DOHH2 (cell line): ENCODE measurements at regions not wholly inside any gene's neighbourhood (a gene's known extent, or its start where the extent isn't known, plus 50 kb on each side); places are given as distances from the start of the nearest gene placed in this dataset.
"Not testable (repeated sequence)": the region's sequence is repeated elsewhere in the genome, so short reads cannot be mapped to it uniquely, and the experiment has no call there.

Source experiments
- H3F3A ChIP-seq: fragments of 200-600 bp; sonication (generic), shearing (Covaris generic); 2 replicates; pipeline ENCODE4 v1.6.0; 2016; ENCODE audit warnings: antibody characterized with exemption, mild to moderate bottlenecking; ENCODE audit not compliant: control insufficient read depth, insufficient read depth
- H3K27ac ChIP-seq: fragments of 200-600 bp; sonication (generic); 2 replicates; pipeline ENCODE4 v1.5.1; 2014; ENCODE audit warnings: low read depth, mild to moderate bottlenecking, low read length, moderate library complexity
- H3K27me3 ChIP-seq: fragments of 200-600 bp; sonication (generic); 2 replicates; pipeline ENCODE4 v1.6.1; 2014; ENCODE audit warnings: mild to moderate bottlenecking, low read length, mixed read lengths; ENCODE audit not compliant: control insufficient read depth
- H3K36me3 ChIP-seq: fragments of 200-600 bp; sonication (generic); 2 replicates; pipeline ENCODE4 v1.6.1; 2014; ENCODE audit warnings: mild to moderate bottlenecking, low read length, moderate library complexity, mixed read lengths; ENCODE audit not compliant: control insufficient read depth
- H3K4me1 ChIP-seq: fragments of 200-600 bp; sonication (generic); 2 replicates; pipeline ENCODE4 v1.6.1; 2014; ENCODE audit warnings: mild to moderate bottlenecking, low read length, mixed read lengths; ENCODE audit not compliant: control insufficient read depth
- H3K4me2 ChIP-seq: fragments of 200-600 bp; sonication (generic); 2 replicates; pipeline ENCODE4 v1.6.0; 2014; ENCODE audit warnings: mild to moderate bottlenecking, low read length, moderate library complexity
- H3K4me3 ChIP-seq: fragments of 200-600 bp; sonication (generic); 2 replicates; pipeline ENCODE4 v1.5.1; 2014; ENCODE audit warnings: mild to moderate bottlenecking, low read length, mixed read lengths
- H3K79me2 ChIP-seq: fragments of 200-600 bp; sonication (generic); 2 replicates; pipeline ENCODE4 v1.6.1; 2014; ENCODE audit warnings: mild to moderate bottlenecking, low read length, mixed read lengths; ENCODE audit not compliant: control insufficient read depth
- H3K9me2 ChIP-seq: fragments of 200-600 bp; sonication (generic); replicated peaks from 2 replicates; pipeline ENCODE4 v1.6.1; 2014; ENCODE audit warnings: mild to moderate bottlenecking, low read length, mixed read lengths; ENCODE audit not compliant: control insufficient read depth
- H3K9me3 ChIP-seq: fragments of 200-600 bp; sonication (generic); 2 replicates; pipeline ENCODE4 v1.6.1; 2014; ENCODE audit warnings: antibody characterized with exemption, low read length, mixed read lengths; ENCODE audit not compliant: control insufficient read depth, insufficient read depth
- H4K20me1 ChIP-seq: fragments of 200-600 bp; sonication (generic); 2 replicates; pipeline ENCODE4 v1.6.0; 2014; ENCODE audit warnings: low read depth, mild to moderate bottlenecking, antibody characterized with exemption, low read length, moderate library complexity; ENCODE audit not compliant: control insufficient read depth, insufficient read depth
- CTCF ChIP-seq: fragments of 200-600 bp; sonication (generic); IDR thresholded peaks from one replicate; pipeline ENCODE4 v1.5.1; 2014; ENCODE audit warnings: antibody characterized with exemption, mild to moderate bottlenecking, low read depth, low read length; ENCODE audit not compliant: poor library complexity, severe bottlenecking
- EZH2phosphoT487 ChIP-seq: fragments of 200-600 bp; sonication (generic); IDR thresholded peaks from 2 replicates; pipeline ENCODE4 v1.6.1; 2017; ENCODE audit warnings: borderline replicate concordance, mild to moderate bottlenecking, antibody characterized with exemption, low read length, moderate library complexity, mixed read lengths

GRCh38 chr6:66103954-66104353 is 396.9 kb upstream of the EYS start:
- H3K79me2 ChIP-seq = no peaks in the 10 kb centered on the region
- H3K9me2 ChIP-seq = no peaks in the 10 kb centered on the region
- no peak for TF ChIP-seq CTCF
- no peak for TF ChIP-seq EZH2phosphoT487
- no peaks in the 10 kb centered on the region for H3K27me3 ChIP-seq
- H3K4me3 ChIP-seq = no peak overlapping the region
- H3K36me3 ChIP-seq = no peaks in the 10 kb centered on the region
- H4K20me1 ChIP-seq = no peaks in the 10 kb centered on the region
- no peaks in the 10 kb centered on the region for H3K4me1 ChIP-seq
- no peak overlapping the region for H3K27ac ChIP-seq
- H3F3A ChIP-seq = no peaks in the 10 kb centered on the region
- H3K4me2 ChIP-seq = no peak overlapping the region
- H3K9me3 ChIP-seq = no peaks in the 10 kb centered on the region

- TF ChIP-seq EZH2phosphoT487 (no peak), CTCF (no peak)
- Histone ChIP-seq H3K27ac (no peak overlapping the region), H3K9me3 (no peaks in the 10 kb centered on the region), H3K79me2 (no peaks in the 10 kb centered on the region), H3K27me3 (no peaks in the 10 kb centered on the region), H3K4me1 (no peaks in the 10 kb centered on the region), H4K20me1 (no peaks in the 10 kb centered on the region), H3K9me2 (no peaks in the 10 kb centered on the region), H3K36me3 (no peaks in the 10 kb centered on the region), H3F3A (no peaks in the 10 kb centered on the region), H3K4me2 (no peak overlapping the region), H3K4me3 (no peak overlapping the region)
These were observed 396.3 kb upstream of the EYS start for GRCh38 chr6:66103354-66103753.

GRCh38 chr6:66096679-66097078 is 389.7 kb upstream of the EYS start:
- no peaks in the 10 kb centered on the region for H3K36me3 ChIP-seq
- no peak overlapping the region for H3K4me2 ChIP-seq
- no peaks in the 10 kb centered on the region; the same call in 1 of the 2 replicates for H3K9me3 ChIP-seq
- no peaks in the 10 kb centered on the region for H3K79me2 ChIP-seq
- H3K4me3 ChIP-seq = no peak overlapping the region
- H3K4me1 ChIP-seq = no peaks in the 10 kb centered on the region
- H3K27me3 ChIP-seq = no peaks in the 10 kb centered on the region
- no peak overlapping the region for H3K27ac ChIP-seq
- H3F3A ChIP-seq = no peaks in the 10 kb centered on the region
- no peaks in the 10 kb centered on the region for H3K9me2 ChIP-seq
- no peak for TF ChIP-seq CTCF
- H4K20me1 ChIP-seq = no peaks in the 10 kb centered on the region

GRCh38 chr6:66094615-66095014 is 387.6 kb upstream of the EYS start:
- no peaks in the 10 kb centered on the region for H3F3A ChIP-seq
- no peaks in the 10 kb centered on the region for H3K79me2 ChIP-seq
- no peak overlapping the region for H3K4me2 ChIP-seq
- H3K4me1 ChIP-seq = no peaks in the 10 kb centered on the region
- TF ChIP-seq EZH2phosphoT487 = no peak
- H3K9me2 ChIP-seq = no peaks in the 10 kb centered on the region
- no peak overlapping the region for H3K27ac ChIP-seq
- no peaks in the 10 kb centered on the region; the same call in 1 of the 2 replicates for H3K9me3 ChIP-seq
- no peaks in the 10 kb centered on the region for H3K36me3 ChIP-seq
- no peaks in the 10 kb centered on the region for H3K27me3 ChIP-seq
- H3K4me3 ChIP-seq = no peak overlapping the region
- H4K20me1 ChIP-seq = no peaks in the 10 kb centered on the region

GRCh38 chr6:66092306-66092705 is 385.3 kb upstream of the EYS start:
- H3K9me3 ChIP-seq, H3K79me2 ChIP-seq, H3K4me3 ChIP-seq, H3K9me2 ChIP-seq, H3K4me1 ChIP-seq, H3K4me2 ChIP-seq, H3K27me3 ChIP-seq, H3F3A ChIP-seq, H4K20me1 ChIP-seq, H3K36me3 ChIP-seq, H3K27ac ChIP-seq: not testable (repeated sequence)
